NCI-H446 treated with DMSO at 0.1 percent for 48 hours (cell line): ENCODE measurements at regions not wholly inside any gene's neighbourhood (a gene's known extent, or its start where the extent isn't known, plus 50 kb on each side); places are given as distances from the start of the nearest gene placed in this dataset.

Experiments
- DNase-seq: peaks from one replicate; lab custom pipeline; 2025; lab: John Stamatoyannopoulos, UW

GRCh38 chr2:140061240-140061639 lies 1281.0 kb upstream of the NXPH2 start:
- DNase-seq: no peak

DNA sequence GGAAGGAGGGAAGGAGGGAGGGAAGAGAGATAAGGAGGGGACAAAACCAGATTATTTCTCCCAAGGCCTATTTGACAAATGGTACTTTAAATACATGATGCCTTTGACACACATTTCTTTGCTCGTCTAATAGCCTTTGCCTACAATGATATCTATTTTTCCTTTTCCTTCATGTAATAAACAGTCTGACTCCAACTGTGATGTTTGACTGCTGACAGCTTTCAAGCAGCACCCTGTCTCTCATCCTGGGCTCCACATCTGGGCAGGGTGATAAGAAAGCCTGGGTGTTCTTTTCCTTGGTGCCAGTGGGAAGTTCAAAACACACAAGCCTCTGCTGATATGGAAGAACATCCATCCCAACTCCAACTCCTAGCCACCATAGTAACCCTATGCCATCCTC lies 1277.7 kb upstream of the NXPH2 start:
- no peak for DNase-seq

DNA sequence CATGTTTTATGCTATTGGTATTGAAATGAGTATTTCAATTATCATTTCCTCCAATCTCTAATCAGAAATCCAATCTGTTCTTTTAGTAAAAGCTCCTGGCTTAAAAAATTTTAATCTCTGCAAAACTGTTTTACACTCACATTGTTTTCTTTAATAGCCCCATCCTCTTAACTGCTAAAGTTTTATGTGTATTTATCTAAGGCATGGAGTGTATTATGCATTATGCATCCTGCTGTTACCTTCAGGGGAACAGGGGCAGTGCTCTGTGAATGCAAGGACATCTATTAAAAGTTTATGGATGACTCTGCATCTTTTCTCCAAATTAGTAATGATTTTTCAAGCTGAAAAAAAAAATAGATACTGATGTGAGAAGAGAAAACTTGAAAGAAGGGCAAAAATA lies 1261.6 kb upstream of the NXPH2 start:
- no peak for DNase-seq

GRCh38 chr2:140041239-140041638 lies 1261.0 kb upstream of the NXPH2 start:
- DNase-seq: no peak

DNA sequence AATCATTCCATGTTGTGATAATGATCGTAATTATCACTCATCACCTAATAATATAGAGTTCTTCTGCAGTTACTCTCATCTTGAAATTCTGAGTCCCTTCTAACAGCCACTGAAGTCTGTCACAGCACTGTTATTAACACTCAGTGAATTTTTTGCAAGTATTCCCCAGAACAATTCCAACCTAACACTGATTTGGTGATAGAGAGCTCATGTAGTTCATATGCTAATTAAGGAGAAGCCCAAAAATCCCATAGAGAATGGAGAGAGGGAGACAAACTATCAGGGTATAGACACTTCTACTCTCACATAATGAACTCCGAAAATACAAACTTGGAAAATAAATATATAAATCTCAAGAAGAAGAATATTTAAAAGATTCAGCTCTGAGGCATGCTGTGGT lies 1253.4 kb upstream of the NXPH2 start:
- no peak for DNase-seq

- no peak for DNase-seq
Observed at GRCh38 chr2:140027966-140028365, 1247.8 kb upstream of the NXPH2 start.

GRCh38 chr2:140027320-140027719 lies 1247.1 kb upstream of the NXPH2 start:
- DNase-seq: no peak

DNA sequence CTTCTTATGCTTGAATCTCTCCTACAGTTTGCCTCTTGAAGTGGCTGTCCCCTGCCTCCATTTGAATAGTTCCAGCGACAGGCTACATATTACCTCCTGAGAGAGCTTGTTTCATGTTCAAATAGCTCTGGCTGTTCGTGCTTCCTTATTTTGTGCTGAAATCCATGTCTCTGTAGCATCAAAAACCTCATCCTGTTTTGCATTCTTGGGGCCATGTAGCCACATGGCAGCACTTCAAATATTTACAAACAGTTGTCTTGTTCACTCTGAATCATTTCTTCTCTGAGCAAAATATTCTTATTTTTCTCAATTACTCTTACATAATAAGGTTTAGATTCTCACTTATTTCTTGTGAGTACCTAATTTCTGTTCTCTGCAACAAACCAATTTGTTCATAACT lies 1243.1 kb upstream of the NXPH2 start:
- DNase-seq: no peak

DNA sequence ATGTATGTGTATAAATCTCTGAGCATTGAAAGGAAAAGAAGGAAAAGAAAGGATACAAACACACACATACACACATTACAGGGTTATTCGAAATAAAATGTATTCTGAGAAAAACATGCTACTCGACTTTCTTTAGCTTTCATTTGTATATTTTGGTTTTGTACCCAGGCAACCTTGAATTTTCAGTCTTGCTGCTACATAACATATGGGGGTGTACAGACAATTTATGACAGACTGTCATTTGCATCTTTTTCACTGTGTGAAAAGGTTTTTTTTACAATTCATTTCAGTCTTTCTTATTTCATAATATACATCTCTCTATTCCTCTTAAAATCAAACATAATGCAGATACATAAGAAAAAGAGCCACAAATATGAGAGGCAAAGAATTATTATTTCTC lies 1238.4 kb upstream of the NXPH2 start:
- no peak for DNase-seq

- DNase-seq: no peak
Observed at GRCh38 chr2:140014204-140014546, 1234.0 kb upstream of the NXPH2 start.

DNA sequence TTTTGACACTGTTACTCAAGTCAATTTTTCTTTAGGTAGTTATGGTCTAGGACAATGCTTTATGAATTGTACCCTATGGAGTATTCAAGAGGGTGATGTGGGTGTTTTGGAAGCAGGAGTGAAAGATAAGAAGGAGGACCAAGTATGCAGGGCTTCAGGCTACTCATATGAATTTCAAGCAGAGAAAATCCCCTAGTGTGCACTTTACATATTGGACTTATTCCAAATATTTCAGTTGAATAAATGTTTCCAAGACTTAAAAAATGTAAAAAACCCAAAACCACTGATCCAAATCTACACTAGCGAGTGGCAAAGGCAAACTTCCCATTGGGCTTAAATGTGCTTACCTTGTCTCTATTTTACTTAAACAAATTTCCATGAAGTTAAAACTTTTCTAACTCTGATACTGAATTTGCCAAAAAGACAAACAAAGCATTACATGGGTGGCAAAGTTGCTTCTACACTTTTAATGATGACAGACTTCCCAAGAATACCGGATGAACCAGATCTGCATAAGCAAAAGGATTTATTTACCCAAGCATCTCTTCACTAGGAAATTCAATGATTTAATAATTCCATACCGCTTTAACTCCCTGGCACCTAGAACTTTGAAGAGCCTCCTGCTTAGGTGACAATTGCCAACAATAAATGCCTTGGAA lies 1233.5 kb upstream of the NXPH2 start:
- DNase-seq: no peak

- no peak for DNase-seq
Observed at GRCh38 chr2:140011287-140011686, 1231.1 kb upstream of the NXPH2 start.

- DNase-seq: no peak
Observed at GRCh38 chr2:140002110-140002509, 1221.9 kb upstream of the NXPH2 start.

DNA sequence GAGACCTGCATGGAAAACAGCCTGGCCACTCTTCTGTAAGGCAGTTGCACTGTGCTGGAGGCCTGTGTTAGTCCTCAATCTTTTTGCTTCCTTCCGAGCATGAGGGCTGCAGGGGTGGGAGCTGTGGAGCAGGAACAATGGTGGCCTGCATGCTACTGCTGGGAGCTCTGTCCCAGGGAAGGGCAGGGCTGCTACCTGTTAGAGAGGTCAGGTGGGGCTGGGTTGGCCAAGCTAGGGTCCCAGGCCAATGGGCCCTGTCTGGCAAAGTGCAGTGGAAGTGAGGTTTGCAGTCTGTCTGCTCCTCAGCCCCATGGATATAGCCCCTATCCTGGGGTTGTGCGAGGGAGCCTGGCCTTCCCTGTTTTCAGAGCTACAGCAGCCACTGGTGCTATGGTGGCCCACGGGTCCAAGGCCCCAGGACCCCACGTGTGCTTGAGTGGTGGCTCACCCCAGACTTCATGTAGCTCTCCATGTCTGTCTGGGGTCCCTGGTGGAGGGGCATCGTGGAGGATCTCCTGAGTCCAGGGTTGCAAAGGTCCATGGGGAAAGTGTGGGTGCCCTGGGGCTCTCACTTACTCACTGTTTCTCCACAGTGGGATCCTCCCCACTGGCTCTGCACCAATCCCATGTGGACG lies 1212.6 kb upstream of the NXPH2 start:
- no peak for DNase-seq

DNA sequence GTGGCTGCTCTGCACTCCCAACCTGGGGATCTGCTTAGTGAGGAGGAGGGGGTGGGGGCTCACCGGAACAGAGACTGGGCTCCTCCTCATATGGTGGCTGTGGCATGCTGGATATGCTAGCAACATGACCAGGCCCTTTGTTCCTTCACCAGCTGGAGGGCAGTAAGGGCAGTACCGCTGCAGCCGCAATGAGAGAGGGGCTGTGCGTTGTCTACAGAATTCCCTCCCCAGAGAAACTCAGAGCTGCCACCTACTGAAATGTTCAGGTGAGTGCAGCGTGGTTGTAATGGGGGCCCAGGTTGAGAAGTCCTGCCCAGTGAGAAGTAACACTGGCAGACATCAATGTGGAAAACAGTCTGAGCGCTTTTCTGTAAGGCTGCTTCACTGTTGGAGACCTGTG lies 1211.9 kb upstream of the NXPH2 start:
- DNase-seq: no peak

- DNase-seq: no peak
Observed at GRCh38 chr2:139990646-139991335, 1210.6 kb upstream of the NXPH2 start.

DNA sequence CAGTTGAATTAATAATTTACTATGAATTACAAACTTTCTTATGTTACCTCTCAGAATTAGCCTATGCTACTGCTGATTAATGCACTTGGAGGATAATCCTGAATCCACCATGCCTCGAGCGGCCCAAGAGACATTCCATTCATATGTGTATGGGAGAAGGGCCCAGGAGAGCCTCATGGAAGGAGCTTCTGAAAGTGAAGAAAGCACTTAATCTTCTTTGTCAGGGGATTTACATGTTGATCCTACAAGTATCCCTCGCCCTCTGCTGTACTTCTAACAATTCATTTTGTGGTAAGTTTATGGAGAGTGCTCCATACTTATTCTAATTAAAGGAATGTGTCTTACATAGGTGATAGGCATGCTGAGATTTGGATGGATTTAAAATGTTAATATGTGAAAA lies 1189.1 kb upstream of the NXPH2 start:
- DNase-seq: no peak

DNA sequence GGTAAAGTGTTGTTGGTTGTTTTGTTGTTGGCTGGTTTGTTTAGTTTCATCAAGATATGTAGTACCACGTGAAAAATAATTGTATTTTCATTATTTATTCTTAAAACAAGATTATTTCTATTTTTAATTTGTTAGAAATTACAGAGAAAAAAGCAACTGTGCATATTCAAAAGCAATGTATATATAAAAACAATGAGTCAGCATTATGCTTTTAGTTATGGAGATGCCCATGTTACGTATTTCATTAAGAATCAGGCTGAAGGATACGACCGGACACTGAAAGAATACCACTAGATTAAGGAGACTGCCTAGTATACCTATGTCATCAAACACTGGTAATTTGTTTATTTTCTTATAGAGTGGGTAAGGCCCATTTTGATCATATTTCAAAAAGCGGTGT lies 1188.4 kb upstream of the NXPH2 start:
- no peak for DNase-seq

GRCh38 chr2:139967665-139968064 lies 1187.5 kb upstream of the NXPH2 start:
- DNase-seq: no peak

GRCh38 chr2:139964721-139965440 lies 1184.7 kb upstream of the NXPH2 start:
- no peak for DNase-seq

DNA sequence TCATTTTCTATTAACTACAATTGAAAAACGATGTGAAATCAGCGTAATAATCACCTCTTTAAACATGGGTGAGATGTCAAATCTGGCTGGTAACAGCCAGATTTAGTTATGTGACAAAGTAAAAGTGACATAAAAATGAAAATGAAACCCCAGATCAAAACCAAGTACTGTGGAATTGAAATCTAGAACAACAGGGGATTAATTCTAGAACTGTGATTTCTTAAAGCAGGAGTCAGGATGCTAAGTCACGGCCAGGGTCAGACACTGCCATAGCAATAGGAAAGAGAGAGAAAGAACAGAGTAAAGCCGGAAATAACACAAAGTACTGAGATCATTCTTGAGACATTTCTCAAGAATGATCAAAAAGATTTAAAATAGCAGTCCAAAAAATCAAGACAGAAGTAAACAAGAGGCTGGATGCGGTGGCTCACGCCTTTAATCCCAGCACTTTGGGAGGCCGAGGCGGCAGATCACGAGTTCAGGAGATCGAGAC lies 1183.7 kb upstream of the NXPH2 start:
- DNase-seq: no peak

GRCh38 chr2:139949242-139949972 lies 1169.2 kb upstream of the NXPH2 start:
- DNase-seq: no peak
